ENCODE measurements at regions not wholly inside any gene's neighbourhood (a gene's known extent, or its start where the extent isn't known, plus 50 kb on each side); places are given as distances from the start of the nearest gene placed in this dataset.

GRCh38 chr2:158038901-158039300, 62.8 kb upstream of the UPP2 start:
- TF ChIP-seq CTCF (IDR thresholded peaks at IDR 0.05; ENCODE audit: insufficient read depth, low read length) = no peak
- no peak for TF ChIP-seq REST (IDR thresholded peaks at IDR 0.05; ENCODE audit: insufficient replicate concordance, low read depth)
- TF ChIP-seq POLR2AphosphoS5 (IDR thresholded peaks at IDR 0.05; ENCODE audit: low read depth) = no peak

Measured in HL-60 (cell line).